Loucy (cell line): ENCODE measurements at regions not wholly inside any gene's neighbourhood (a gene's known extent, or its start where the extent isn't known, plus 50 kb on each side); places are given as distances from the start of the nearest gene placed in this dataset.
"Not testable (repeated sequence)": the region's sequence is repeated elsewhere in the genome, so short reads cannot be mapped to it uniquely, and the experiment has no call there.

Source experiments
- H2AFZ ChIP-seq: fragments of 200-600 bp; sonication (generic); 2 replicates; pipeline ENCODE4 v1.6.0; 2016; ENCODE audit warnings: antibody characterized with exemption, mild to moderate bottlenecking, low read length, moderate library complexity
- H3F3A ChIP-seq: fragments of 200-600 bp; 2 replicates; pipeline ENCODE4 v1.6.0; 2016; ENCODE audit warnings: antibody characterized with exemption, low read depth, mild to moderate bottlenecking
- H3K27me3 ChIP-seq: fragments of 200-600 bp; sonication (generic); 2 replicates; pipeline ENCODE4 v1.6.1; 2014; ENCODE audit warnings: low read length, mild to moderate bottlenecking; ENCODE audit not compliant: insufficient read depth, poor library complexity, severe bottlenecking
- H3K36me3 ChIP-seq: fragments of 200-600 bp; sonication (generic); 2 replicates; pipeline ENCODE4 v1.6.1; 2016; ENCODE audit warnings: low read length; ENCODE audit not compliant: insufficient read depth
- H3K4me1 ChIP-seq: fragments of 200-600 bp; sonication (generic); 2 replicates; pipeline ENCODE4 v1.5.1; 2014; ENCODE audit warnings: low read length, mild to moderate bottlenecking; ENCODE audit not compliant: insufficient read depth, poor library complexity, severe bottlenecking
- H3K4me2 ChIP-seq: fragments of 200-600 bp; sonication (generic); 2 replicates; pipeline ENCODE4 v1.6.0; 2014; ENCODE audit warnings: antibody characterized with exemption, low read length, low read depth, mild to moderate bottlenecking; ENCODE audit not compliant: poor library complexity, severe bottlenecking
- H3K4me3 ChIP-seq: fragments of 200-600 bp; sonication (generic); 2 replicates; pipeline ENCODE4 v1.5.1; 2014; ENCODE audit warnings: low read length, mild to moderate bottlenecking, mixed read lengths; ENCODE audit not compliant: poor library complexity, severe bottlenecking
- H3K79me2 ChIP-seq: fragments of 200-600 bp; sonication (generic); 2 replicates; pipeline ENCODE4 v1.6.1; 2014; ENCODE audit warnings: low read length; ENCODE audit not compliant: insufficient read depth
- H3K9ac ChIP-seq: fragments of 200-600 bp; sonication (generic); 2 replicates; pipeline ENCODE4 v1.6.0; 2014; ENCODE audit warnings: mild to moderate bottlenecking, low read depth, low read length, moderate library complexity; ENCODE audit not compliant: poor library complexity, severe bottlenecking
- H3K9me2 ChIP-seq: fragments of 200-600 bp; sonication (generic); replicated peaks from 2 replicates; pipeline ENCODE4 v1.6.1; 2016; ENCODE audit warnings: low read depth, low read length, mixed read lengths
- H3K9me3 ChIP-seq: fragments of 200-600 bp; sonication (generic); 2 replicates; pipeline ENCODE4 v1.6.1; 2014; ENCODE audit warnings: mild to moderate bottlenecking, antibody characterized with exemption, low read length, low read depth; ENCODE audit not compliant: insufficient read depth
- H4K20me1 ChIP-seq: fragments of 200-600 bp; sonication (generic); 2 replicates; pipeline ENCODE4 v1.6.0; 2014; ENCODE audit warnings: antibody characterized with exemption, low read length, mild to moderate bottlenecking; ENCODE audit not compliant: insufficient read depth, poor library complexity, severe bottlenecking
- EZH2phosphoT487 ChIP-seq: fragments of 200-600 bp; IDR thresholded peaks from 2 replicates; pipeline ENCODE4 v1.6.1; 2018; ENCODE audit warnings: antibody characterized with exemption, mild to moderate bottlenecking, moderate library complexity, borderline replicate concordance
- TF ChIP-seq, protein P1 (sequence below): fragments of 200-600 bp; sonication (generic); conservative IDR thresholded peaks from 2 replicates; pipeline ENCODE4 v1.5.1; 2014; ENCODE audit warnings: mild to moderate bottlenecking, antibody characterized with exemption, low read length

DNA sequence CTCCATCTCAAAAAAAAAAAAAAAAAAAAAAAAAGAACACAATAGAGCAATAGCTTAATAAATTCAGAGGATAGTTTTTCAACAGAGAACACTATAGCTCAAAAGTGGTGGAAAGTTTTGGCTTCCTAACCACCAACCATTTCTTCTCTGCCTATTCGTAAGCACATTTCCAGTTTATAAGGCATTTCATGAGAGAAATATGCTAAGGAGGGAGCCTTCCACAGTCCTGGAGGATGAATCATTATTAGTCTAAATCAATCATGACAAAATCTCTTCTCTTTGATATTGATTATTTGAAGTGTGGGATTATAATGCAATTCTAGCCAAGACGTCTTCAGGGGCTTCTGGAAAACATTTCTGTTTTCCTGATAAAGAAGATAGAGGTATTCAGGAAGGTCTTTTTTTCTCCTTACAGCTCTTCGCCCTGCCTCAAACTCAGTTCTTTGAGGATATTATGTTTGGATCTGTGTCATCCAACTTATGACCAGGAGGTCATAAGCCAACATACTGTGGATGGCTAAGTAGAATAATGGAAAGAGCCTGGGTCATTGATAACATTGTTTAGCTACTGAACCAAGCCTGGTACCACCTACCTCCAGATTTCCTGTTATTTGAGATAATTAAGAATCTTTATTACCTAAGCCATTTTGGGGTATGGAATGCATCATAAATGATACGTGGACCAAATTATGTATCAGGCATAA is 207.3 kb downstream of the TRIB2 start:
- Histone ChIP-seq H3F3A (no peaks in the 10 kb centered on the region), H3K27me3 (peaks cover 13% of the 10 kb centered on the region), H3K79me2 (no peaks in the 10 kb centered on the region), H3K36me3 (no peaks in the 10 kb centered on the region), H4K20me1 (no peaks in the 10 kb centered on the region), H3K4me3 (no peak overlapping the region), H3K4me1 (peaks cover 4% of the 10 kb centered on the region), H3K9ac (no peak overlapping the region), H3K4me2 (no peak overlapping the region), H3K9me3 (no peaks in the 10 kb centered on the region), H2AFZ (no peak overlapping the region), H3K9me2 (no peaks in the 10 kb centered on the region)
- TF ChIP-seq, protein P1, sequence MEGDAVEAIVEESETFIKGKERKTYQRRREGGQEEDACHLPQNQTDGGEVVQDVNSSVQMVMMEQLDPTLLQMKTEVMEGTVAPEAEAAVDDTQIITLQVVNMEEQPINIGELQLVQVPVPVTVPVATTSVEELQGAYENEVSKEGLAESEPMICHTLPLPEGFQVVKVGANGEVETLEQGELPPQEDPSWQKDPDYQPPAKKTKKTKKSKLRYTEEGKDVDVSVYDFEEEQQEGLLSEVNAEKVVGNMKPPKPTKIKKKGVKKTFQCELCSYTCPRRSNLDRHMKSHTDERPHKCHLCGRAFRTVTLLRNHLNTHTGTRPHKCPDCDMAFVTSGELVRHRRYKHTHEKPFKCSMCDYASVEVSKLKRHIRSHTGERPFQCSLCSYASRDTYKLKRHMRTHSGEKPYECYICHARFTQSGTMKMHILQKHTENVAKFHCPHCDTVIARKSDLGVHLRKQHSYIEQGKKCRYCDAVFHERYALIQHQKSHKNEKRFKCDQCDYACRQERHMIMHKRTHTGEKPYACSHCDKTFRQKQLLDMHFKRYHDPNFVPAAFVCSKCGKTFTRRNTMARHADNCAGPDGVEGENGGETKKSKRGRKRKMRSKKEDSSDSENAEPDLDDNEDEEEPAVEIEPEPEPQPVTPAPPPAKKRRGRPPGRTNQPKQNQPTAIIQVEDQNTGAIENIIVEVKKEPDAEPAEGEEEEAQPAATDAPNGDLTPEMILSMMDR = no peak

DNA sequence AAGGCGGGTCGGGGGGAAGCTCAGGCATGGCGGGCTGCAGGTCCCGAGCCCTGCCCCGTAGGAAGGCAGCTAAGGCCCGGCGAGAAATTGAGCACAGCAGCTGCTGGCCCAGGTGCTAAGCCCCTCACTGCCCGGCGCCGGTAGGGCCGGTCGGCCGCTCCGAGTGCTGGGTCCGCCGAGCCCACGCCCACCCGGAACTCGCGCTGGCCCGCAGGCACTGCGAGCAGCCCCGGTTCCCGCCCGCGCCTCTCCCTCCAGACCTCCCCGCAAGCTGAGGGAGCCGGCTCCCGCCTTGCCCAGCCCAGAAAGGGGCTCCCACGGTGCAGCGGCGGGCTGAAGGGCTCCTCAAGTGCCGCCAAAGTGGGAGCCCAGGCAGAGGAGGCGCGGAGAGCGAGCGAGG is 209.9 kb downstream of the TRIB2 start:
- not testable (repeated sequence) for H3K9me2 ChIP-seq, H3K36me3 ChIP-seq, H3K79me2 ChIP-seq, H3K4me1 ChIP-seq, H4K20me1 ChIP-seq, H3K9ac ChIP-seq, H3K4me2 ChIP-seq, H3F3A ChIP-seq, H3K4me3 ChIP-seq, H3K9me3 ChIP-seq, H2AFZ ChIP-seq
- H3K27me3 ChIP-seq = peaks cover 18% of the 10 kb centered on the region

DNA sequence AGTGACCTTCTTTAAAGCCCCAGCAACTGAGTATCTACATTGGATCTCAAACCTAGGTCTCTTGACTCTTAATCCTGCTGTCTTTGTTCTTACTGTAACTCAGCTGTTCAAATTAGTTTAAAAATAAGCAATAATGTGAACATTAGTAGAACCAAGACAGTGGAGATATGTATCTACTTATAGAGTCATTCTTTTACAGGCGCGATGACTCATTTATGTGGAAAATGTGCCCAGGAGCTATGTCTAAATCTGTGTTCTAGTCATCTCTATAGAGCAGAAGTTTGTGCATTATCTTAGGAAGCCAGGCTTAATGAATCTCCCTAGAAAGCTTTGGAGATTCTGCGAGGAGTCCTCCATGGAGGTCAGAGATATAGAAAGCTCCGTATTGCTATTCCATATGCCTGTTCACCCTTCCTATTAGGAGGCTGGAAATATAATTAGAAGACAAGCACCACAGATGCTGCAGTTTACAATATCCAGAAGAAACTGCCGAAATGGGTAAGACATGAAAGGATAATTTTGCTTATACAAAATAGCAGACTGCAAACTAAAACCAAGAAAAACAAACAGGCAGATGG is 211.6 kb downstream of the TRIB2 start:
- H3K4me2 ChIP-seq = no peak overlapping the region
- H3K4me3 ChIP-seq = no peak overlapping the region
- H2AFZ ChIP-seq = no peak overlapping the region

More for the DNA sequence above, 211.6 kb downstream of the TRIB2 start:
- H3K79me2 ChIP-seq = no peaks in the 10 kb centered on the region
- H4K20me1 ChIP-seq = no peaks in the 10 kb centered on the region
- no peak for TF ChIP-seq EZH2phosphoT487
- TF ChIP-seq, protein P1 = no peak
- H3K27me3 ChIP-seq = peaks cover 24% of the 10 kb centered on the region
- no peak overlapping the region for H3K9ac ChIP-seq
- no peaks in the 10 kb centered on the region for H3K36me3 ChIP-seq
- H3K4me1 ChIP-seq = peaks cover 4% of the 10 kb centered on the region
- no peaks in the 10 kb centered on the region for H3K9me2 ChIP-seq
- H3K9me3 ChIP-seq = no peaks in the 10 kb centered on the region
- no peaks in the 10 kb centered on the region for H3F3A ChIP-seq
